ENCODE measurements at regions not wholly inside any gene's neighbourhood (a gene's known extent, or its start where the extent isn't known, plus 50 kb on each side); places are given as distances from the start of the nearest gene placed in this dataset.

- TF ChIP-seq EZH2 (IDR thresholded peaks at IDR 0.05; ENCODE audit: low read length) (no peak), CTCF (optimal IDR thresholded peaks at IDR 0.05 in 1 of 3, IDR thresholded peaks at IDR 0.05 in 1 of 3, conservative IDR thresholded peaks at IDR 0.05 in 1 of 3; ENCODE audit: extremely low read depth in 1 of 3, insufficient read depth in 2 of 3, low read length in 3 of 3) (no peak)
These were observed 189.3 kb upstream of the C16orf82 start for GRCh38 chr16:26877421-26877820.
